Inflammatory macrophage (primary cell): ENCODE measurements at regions not wholly inside any gene's neighbourhood (a gene's known extent, or its start where the extent isn't known, plus 50 kb on each side); places are given as distances from the start of the nearest gene placed in this dataset.

Experiments
- DNase-seq, 2 donors: peaks; one replicate each; pipeline ENCODE4 v3.0.0-alpha.2; 2020 to 2022

GRCh38 chr10:43702213-43702935 lies 53.7 kb upstream of the ZNF32 start:
- no peak for DNase-seq

- no peak for DNase-seq
Measured at GRCh38 chr10:43701295-43701694, 52.6 kb upstream of the ZNF32 start.

GRCh38 chr10:43700306-43700705 lies 51.6 kb upstream of the ZNF32 start:
- DNase-seq: no peak

- DNase-seq: no peak
Measured at GRCh38 chr10:43699516-43699915, 50.8 kb upstream of the ZNF32 start.
